GM19099 (cell line): ENCODE measurements at regions not wholly inside any gene's neighbourhood (a gene's known extent, or its start where the extent isn't known, plus 50 kb on each side); places are given as distances from the start of the nearest gene placed in this dataset.

Experiments
- POLR2A ChIP-seq: IDR thresholded peaks from 3 replicates; pipeline ENCODE4 v1.6.1; 2011; ENCODE audit warnings: low read depth; ENCODE audit not compliant: insufficient read length; ENCODE audit errors: extremely low read depth

DNA sequence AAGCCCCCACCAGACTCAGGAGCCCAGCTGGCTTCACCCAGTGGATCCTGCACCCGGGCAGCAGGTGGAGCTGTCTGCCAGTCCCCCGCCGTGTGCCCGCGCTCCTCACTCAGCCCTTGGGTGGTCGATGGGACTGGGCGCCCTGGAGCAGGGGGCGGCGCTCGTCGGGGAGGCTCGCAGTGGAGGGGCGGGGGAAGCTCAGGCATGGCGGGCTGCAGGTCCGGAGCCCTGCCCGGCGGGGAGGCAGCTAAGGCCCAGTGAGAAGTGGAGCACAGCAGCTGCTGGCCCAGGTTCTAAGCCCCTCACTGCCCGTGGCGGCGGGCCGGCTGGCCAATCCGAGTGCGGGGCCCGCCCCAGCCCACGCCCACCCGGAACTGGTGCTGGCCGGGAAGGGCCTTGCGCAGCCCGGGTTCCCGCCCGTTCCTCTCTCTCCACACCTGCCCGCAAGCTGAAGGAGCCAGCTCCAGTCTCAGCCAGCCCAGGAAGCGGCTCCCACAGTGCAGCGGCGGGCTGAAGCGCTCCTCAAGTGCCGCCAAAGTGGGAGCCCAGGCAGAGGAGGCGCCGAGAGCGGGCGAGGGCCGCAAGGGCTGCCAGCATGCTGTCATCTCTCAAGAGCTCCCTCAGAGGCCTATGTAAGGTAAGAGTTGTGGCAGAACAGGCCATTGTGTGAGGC lies 1307.8 kb upstream of the TMEFF2 start:
- TF ChIP-seq POLR2A: no peak

- TF ChIP-seq POLR2A: no peak
These were observed 1302.1 kb upstream of the TMEFF2 start for GRCh38 chr2:193496786-193497185.

DNA sequence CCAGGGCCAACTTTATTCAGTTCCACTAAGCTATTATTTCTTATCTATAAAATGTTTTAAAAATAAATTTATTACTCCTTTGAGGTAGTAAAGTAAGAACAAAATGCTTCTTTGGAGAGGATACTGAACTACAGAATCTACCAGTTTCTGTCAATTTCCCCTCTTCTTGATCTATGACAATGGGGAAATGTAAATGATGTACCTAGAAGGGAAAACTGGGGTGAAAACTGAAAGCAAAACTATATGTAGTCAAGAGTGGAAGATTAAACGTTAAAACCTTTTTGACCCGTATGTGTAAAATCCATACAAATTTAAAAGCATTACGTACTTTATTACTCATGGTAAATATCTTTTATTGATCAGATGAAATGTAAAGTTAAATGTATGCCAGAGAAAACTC lies 1287.8 kb upstream of the TMEFF2 start:
- no peak for TF ChIP-seq POLR2A

DNA sequence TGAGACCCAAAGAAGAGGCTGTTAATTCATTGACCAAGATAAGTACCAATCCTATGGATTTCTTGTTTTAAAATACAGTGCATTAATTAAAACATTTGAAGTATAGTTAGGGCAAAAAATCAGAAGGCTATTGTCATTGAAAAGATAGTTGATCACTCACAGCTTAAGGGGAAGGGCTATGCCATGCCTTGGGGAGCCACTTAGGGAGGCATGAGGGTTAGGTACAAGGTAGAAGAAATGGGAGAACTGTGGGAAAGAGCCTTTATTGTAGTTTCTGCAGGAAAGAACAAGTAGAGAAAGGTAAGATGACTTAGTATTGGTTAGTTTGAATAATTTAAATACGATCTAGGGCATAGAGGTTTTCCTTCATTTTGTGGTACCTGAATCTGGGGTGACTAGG lies 1285.5 kb upstream of the TMEFF2 start:
- no peak for TF ChIP-seq POLR2A

GRCh38 chr2:193476171-193476800 lies 1281.6 kb upstream of the TMEFF2 start:
- no peak for TF ChIP-seq POLR2A

- no peak for TF ChIP-seq POLR2A
These were observed 1280.3 kb upstream of the TMEFF2 start for GRCh38 chr2:193475038-193475437.

DNA sequence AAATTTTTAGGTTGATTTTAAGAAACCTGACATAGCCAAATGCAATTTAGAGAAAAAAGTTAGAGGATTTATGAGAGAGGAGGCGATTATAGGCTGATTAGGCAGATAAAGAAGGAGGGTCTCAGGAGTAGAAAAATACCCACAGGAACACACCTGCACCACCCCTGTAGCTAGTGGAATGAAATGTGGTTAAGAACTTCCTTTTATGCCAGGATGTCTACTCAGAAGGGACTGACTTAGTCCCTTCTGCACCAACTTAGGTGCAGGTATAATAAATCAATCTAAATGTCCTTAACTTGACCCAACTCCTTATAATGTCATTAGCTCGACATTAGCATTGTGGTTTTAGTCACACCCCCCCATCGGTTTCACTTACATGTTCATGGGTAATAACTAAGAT lies 1274.5 kb upstream of the TMEFF2 start:
- no peak for TF ChIP-seq POLR2A

DNA sequence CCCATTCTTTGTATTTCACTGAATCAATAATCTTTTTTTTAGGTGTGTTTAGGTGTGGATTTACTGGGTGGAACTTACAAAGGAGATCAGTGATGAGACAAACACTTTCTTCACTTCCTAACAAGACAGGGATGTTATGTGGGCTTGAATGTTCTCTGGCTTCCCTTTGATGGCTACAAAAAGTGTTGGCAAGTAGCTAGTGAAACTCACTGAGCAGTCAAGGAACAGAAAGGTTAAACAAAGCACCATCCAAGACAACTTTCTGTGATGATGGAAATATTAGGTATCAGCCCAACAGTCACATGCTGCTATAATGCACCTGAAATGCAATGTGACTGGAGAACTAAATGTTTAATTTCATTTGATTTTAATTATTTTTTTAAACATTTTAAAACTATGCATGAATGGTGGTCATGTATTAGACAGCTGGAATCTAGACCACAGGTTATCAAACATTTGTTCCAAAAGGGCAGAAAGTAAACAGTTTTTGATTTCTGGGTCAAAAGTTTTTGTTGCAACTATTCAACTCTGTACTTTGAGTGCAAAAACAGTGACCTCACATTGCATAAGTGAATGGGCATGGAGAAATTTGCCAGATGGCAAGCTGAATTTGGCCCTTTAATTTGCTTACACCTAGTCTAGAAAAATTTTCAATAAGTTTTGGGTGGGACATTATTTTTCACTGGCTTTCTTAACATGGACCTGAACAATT lies 1272.7 kb upstream of the TMEFF2 start:
- no peak for TF ChIP-seq POLR2A

DNA sequence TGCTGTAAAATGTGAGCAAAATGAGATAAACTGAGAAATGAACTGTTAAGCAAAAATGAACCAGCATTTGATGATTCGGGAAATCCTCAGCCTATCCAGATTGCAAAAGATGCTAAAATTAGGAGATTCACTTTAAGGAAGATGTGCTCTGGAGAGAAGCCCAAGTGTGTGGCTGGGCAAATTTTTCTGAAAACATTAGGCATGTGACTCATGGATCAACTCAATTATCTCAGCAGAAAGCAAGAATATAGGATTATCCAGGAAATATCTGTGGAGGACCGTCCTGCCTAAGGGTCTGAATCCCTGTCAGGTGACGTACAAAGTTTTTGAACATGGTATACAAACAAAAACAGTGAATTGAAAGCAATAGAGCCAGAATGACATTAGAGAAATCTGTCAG lies 1268.3 kb upstream of the TMEFF2 start:
- TF ChIP-seq POLR2A: no peak

GRCh38 chr2:193462411-193462810 lies 1267.7 kb upstream of the TMEFF2 start:
- TF ChIP-seq POLR2A: no peak

DNA sequence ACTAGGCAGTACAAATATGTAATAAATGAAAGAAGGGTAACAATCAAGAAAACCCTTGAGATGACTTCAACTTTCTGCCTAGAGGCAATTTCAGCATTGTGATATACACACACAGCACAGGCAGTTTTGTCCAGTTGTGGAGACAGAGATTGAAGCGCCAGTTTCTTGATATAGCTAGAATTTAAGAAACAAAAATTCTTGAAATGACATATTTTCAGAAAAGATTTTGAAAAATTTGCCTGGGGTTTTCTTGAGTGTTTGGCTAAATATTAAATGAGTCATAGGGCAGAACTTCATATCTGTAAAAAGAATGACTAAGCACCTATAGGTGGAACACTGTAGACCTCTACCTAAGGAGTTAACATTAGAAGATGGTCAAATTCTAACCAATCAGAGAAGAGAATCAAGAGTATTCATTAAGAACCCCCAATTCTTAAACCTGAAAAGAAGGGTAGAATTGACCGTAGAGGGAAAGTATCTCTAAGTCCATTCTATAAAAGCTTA lies 1266.8 kb upstream of the TMEFF2 start:
- no peak for TF ChIP-seq POLR2A

- TF ChIP-seq POLR2A: no peak
These were observed 1252.2 kb upstream of the TMEFF2 start for GRCh38 chr2:193446967-193447366.

- no peak for TF ChIP-seq POLR2A
These were observed 1247.6 kb upstream of the TMEFF2 start for GRCh38 chr2:193442293-193442692.

GRCh38 chr2:193428336-193428818 lies 1233.6 kb upstream of the TMEFF2 start:
- TF ChIP-seq POLR2A: no peak

GRCh38 chr2:193409951-193410350 lies 1215.2 kb upstream of the TMEFF2 start:
- TF ChIP-seq POLR2A: no peak

GRCh38 chr2:193382583-193382982 lies 1187.8 kb upstream of the TMEFF2 start:
- no peak for TF ChIP-seq POLR2A

GRCh38 chr2:193377789-193378188 lies 1183.1 kb upstream of the TMEFF2 start:
- no peak for TF ChIP-seq POLR2A

DNA sequence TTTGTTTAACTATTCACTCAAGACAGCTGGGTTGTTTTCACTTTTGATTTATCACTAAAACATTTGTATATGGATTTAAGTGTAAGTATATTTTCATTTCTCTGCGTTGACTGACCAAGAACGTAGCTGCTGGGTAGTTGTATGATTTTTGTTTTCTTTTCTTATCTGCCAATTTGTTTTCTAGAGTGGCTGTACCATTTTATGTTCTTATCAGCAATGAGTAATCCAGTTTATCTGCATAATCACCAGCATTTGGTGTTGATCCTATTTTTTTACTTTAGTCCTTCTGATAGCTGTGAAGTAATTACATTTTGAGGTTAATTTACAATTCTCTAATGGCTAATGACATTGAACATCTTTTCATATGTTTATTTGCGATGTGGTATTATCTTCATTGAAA lies 1178.4 kb upstream of the TMEFF2 start:
- no peak for TF ChIP-seq POLR2A
